ENCODE measurements at regions not wholly inside any gene's neighbourhood (a gene's known extent, or its start where the extent isn't known, plus 50 kb on each side); places are given as distances from the start of the nearest gene placed in this dataset.
"Not testable (repeated sequence)": the region's sequence is repeated elsewhere in the genome, so short reads cannot be mapped to it uniquely, and the experiment has no call there.

DNA sequence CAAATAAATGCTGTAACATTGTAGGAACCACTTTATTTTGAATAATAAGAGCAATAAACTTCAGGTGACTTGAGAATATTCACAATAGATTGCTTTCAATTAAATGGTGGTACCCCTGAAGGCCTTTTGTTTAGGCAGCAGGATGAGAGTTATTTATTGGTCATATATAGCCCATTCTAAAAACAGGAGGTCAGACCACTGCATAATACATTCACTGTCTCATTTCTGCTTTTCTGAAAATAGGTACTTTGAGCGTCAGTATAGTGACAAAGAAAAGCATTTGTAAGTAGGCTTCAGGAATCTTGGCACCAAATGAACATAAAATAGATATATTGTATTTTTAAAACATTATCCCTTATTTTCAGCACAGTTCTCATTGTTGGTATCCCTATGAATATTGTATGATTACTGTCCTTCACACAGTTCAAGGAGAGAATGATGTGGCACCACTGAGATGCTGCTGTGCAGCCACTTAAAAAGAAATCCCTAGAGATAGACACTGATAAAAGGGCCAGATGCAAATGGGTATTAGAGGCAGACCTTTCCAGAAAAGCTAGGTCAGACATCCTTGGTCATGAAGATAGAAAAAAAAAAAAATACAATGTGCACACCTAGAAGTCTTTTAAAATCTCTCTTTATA lies 381.8 kb upstream of the ST8SIA4 start:
- in situ Hi-C loops (cut with HindIII; ENCODE audit: low pct_unique_long_range_greater_than_20kb, low sequenced_read_pairs) = no loop called here
- no peak for DNase-seq (ENCODE audit: low read depth in 1 of 2, low spot score in 1 of 2)
- no peak for TF ChIP-seq JUND (IDR thresholded peaks at IDR 0.05; ENCODE audit: low read depth)

DNA sequence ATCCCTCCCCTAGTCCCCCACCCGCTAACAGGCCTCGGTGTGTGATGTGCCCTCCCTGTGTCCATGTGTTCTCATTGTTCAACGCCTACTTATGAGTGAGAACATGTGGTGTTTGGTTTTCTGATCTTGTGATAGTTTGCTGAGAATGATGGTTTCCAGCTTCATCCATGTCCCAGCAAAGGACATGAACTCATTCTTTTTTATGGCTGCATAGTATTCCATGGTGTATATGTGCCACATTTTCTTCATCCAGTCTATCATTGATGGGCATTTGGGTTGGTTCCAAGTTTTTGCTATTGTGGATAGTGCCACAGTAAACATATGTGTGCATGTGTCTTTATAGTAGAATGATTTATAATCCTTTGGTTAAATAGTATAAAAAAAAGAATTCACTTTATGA lies 380.9 kb upstream of the ST8SIA4 start:
- in situ Hi-C loops (cut with HindIII; ENCODE audit: low pct_unique_long_range_greater_than_20kb, low sequenced_read_pairs); DNase-seq (ENCODE audit: low read depth in 1 of 2, low spot score in 1 of 2): not testable (repeated sequence)

DNA sequence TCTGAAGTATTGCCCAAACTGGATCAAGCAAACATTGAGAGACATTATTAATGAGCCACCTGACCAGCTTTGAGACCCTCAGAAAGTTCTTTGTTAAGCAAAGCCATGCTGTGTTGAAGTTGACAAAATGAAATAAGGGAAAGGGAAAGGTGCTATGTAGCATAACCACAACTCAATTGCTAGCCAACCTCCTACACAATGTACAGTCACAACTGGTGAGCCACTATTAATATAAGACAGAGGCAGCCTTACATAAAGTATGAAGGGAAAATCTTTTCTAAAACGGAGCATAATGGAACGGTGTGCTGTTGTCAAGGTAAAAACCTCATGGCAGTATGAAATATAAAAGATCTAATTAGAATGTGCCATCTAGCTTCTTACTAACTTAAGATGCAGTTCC lies 375.8 kb upstream of the ST8SIA4 start:
- no peak for TF ChIP-seq JUND (IDR thresholded peaks at IDR 0.05; ENCODE audit: low read depth)
- in situ Hi-C loops (cut with HindIII; ENCODE audit: low pct_unique_long_range_greater_than_20kb, low sequenced_read_pairs) = no loop called here
- DNase-seq (ENCODE audit: low read depth in 1 of 2, low spot score in 1 of 2) = no peak

DNA sequence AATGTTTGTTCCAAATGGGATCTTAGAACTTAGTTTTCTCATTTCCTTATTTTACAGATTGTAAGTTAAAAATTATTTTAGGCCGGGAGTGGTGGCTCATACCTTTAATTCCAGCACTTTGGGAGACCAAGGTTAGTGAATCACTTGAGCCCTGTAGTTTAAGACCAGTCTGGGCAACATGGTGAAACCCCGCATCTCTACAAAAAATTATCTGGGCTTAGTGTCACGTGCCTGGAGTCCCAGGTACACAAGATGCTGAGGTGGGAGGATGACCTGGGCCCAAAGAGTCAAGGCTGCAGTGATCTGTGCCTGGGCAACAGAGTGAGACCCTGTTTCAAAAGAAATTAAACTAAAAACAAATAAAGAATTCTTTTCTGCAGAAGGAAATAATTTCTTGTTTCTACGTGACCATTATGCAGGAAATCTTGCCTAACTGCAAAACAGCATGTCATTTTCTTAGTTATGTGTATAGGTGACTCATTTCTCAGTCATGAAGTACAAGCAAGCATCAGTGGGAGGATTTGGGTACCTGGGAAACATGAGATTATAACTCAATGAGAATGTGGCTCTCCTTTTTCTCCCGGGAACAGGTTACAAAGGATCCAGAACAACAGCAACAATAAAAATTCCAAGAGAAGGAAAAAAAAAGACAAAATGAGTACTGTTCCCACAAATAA lies 375.1 kb upstream of the ST8SIA4 start:
- DNase-seq (ENCODE audit: low read depth in 1 of 2, low spot score in 1 of 2) = peak in 1 of 2 experiments; percentile 6
- in situ Hi-C loops (cut with HindIII; ENCODE audit: low pct_unique_long_range_greater_than_20kb, low sequenced_read_pairs) = no loop called here
- no peak for TF ChIP-seq JUND (IDR thresholded peaks at IDR 0.05; ENCODE audit: low read depth)

DNA sequence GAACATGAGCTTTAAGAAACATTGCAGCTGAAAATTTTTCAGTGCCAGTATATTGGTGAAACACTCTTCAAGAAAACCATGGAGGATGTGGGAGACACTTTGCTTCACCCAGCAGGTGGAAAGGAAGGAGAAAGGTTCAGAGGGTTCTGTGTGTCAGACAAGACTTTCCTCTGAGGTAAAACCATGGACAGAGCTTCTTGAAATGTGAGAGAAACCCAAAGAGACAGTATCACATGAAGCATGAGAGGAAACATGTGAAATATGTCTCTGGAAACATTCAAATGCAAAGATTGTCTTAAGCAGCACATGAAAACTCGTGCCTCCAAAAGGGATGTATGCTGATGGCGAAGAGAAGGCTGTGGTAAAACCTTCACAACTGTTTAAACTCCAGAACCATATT lies 368.9 kb upstream of the ST8SIA4 start:
- no peak for TF ChIP-seq JUND (IDR thresholded peaks at IDR 0.05; ENCODE audit: low read depth)
- in situ Hi-C loops (cut with HindIII; ENCODE audit: low pct_unique_long_range_greater_than_20kb, low sequenced_read_pairs) = no loop called here
- DNase-seq (ENCODE audit: low read depth in 1 of 2, low spot score in 1 of 2) = no peak

DNA sequence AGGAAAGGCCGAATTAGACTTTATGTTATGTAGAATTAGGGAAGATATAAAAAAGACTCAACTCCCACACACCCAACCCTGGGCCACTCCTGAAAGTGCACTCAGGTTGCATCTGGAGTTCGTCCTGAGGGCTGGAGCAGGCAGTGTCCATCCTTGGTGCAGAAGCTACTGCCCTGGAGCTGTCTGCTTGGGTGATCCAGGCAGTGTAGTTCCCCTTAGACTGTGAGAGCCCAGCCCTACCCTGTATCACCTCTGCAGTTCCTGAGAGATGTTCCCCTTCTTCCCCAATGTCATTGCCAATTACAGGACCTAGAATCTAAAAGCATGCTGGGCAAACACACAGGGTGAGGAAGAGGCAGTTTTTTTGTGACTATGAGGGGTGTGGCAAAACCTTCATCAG lies 368.3 kb upstream of the ST8SIA4 start:
- no peak for TF ChIP-seq JUND (IDR thresholded peaks at IDR 0.05; ENCODE audit: low read depth)
- no peak for DNase-seq (ENCODE audit: low read depth in 1 of 2, low spot score in 1 of 2)

DNA sequence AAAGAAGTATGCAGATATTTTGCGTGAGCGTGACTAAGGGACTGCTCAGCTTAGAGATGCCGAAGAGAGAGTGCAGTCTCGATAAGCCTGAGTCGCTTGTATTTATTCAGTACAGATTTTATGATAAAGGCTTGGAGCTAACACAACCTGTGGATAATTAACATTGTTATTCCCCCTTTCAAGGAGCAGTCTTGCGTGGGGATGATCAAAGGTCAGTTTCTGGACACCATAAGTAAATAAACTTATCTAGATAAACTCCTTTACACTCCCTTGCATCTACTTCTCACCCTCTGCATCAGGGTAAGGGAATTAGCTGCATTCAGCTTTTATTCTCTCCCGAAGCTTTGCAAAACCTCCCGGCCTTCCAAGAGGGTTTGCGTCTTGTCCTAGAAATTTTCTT lies 357.8 kb upstream of the ST8SIA4 start:
- DNase-seq (ENCODE audit: low read depth in 1 of 2, low spot score in 1 of 2) = no peak
- in situ Hi-C loops (cut with HindIII; ENCODE audit: low pct_unique_long_range_greater_than_20kb, low sequenced_read_pairs) = no loop called here
- no peak for TF ChIP-seq JUND (IDR thresholded peaks at IDR 0.05; ENCODE audit: low read depth)

More for the DNA sequence above, 368.3 kb upstream of the ST8SIA4 start:
- in situ Hi-C loops (cut with HindIII; ENCODE audit: low pct_unique_long_range_greater_than_20kb, low sequenced_read_pairs) = no loop called here

DNA sequence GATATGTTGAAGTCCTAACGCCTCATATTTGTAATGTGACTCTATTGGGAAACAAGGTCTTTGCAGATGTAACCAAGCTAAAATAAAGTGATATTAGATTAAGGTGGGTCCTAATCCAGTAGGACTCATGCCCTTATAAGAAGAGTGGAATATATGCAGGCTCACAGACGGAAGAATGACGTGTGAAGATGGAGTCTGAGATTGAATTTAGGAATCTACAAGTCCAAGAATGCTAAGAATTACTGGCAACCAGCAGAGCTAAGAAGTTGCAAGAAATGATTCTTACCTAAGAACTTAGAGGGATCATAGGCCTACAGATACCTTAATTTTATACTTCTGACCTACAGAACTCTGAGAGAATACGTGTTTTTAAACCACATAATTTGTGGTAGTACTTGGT lies 350.0 kb upstream of the ST8SIA4 start:
- DNase-seq (ENCODE audit: low read depth in 1 of 2, low spot score in 1 of 2) = no peak
- no peak for TF ChIP-seq JUND (IDR thresholded peaks at IDR 0.05; ENCODE audit: low read depth)
- in situ Hi-C loops (cut with HindIII; ENCODE audit: low pct_unique_long_range_greater_than_20kb, low sequenced_read_pairs) = no loop called here

DNA sequence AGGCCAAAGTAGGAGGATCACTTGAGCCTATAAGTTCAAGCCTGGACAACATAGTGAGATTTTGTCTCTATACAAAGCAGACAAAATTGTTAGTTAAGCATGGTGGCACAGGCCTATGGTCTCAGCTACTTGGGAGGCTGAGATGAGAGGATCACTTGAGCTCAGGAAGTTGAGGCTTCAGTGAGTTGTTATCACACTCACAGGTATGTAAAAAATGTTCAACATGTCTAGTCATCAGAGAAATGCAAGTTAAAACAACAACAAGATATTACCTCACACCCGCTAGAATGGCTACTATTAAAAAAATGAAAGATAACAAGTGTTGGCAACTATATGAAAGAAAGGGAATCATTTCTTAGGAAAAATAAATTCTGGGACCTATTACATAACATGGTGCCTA lies 341.5 kb upstream of the ST8SIA4 start:
- in situ Hi-C loops (cut with HindIII; ENCODE audit: low pct_unique_long_range_greater_than_20kb, low sequenced_read_pairs) = no loop called here
- TF ChIP-seq JUND (IDR thresholded peaks at IDR 0.05; ENCODE audit: low read depth) = no peak
- DNase-seq (ENCODE audit: low read depth in 1 of 2, low spot score in 1 of 2) = no peak

DNA sequence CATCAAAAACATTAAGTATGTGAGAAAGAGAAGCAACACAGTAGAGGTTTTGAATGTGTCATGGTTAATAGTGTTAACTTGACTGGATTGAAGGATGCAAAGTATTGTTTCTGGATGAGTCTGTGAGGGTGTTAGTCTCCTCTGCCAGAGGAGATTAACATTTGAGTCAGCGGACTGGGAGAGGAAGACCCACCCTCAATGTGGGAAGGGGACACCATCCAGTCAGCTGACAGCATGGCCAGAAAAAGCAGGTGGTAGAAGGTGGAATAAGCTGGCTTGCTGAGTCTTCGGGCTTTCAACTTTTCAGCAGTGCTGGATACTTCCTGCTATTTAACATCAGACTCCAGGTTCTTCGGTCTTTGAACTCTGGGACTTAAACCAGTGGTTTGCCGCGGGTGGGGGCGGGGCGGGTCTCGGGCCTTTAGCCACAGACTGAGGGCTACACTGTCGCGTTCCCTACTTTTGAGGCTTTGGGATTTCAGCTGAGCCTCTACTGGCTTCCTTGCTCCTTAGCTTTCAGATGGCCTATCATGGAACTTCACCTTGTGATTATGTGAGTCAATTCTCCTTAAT lies 309.9 kb upstream of the ST8SIA4 start:
- in situ Hi-C loops (cut with HindIII; ENCODE audit: low pct_unique_long_range_greater_than_20kb, low sequenced_read_pairs) = no loop called here
- no peak for DNase-seq (ENCODE audit: low read depth in 1 of 2, low spot score in 1 of 2)
- TF ChIP-seq JUND (IDR thresholded peaks at IDR 0.05; ENCODE audit: low read depth) = no peak

DNA sequence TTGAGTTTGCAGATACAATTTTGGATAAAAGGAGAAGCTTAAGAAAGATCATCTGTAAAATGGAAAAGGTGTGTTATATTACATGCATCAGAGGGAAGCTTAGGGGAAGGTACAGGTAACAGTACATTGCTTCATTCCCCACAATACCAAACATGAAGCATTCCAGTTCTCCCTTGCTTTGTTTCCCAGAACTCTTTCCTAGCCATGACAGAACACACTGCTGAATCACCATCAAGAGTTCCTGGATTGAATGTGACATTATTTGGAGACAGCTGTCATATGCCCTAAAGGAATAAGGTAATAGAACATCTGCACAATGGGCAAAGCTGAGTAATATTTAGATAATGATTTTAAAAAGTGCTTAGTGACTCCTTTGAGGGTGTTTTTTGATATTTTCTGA lies 303.5 kb upstream of the ST8SIA4 start:
- no peak for TF ChIP-seq JUND (IDR thresholded peaks at IDR 0.05; ENCODE audit: low read depth)
- in situ Hi-C loops (cut with HindIII; ENCODE audit: low pct_unique_long_range_greater_than_20kb, low sequenced_read_pairs) = no loop called here
- no peak for DNase-seq (ENCODE audit: low read depth in 1 of 2, low spot score in 1 of 2)

DNA sequence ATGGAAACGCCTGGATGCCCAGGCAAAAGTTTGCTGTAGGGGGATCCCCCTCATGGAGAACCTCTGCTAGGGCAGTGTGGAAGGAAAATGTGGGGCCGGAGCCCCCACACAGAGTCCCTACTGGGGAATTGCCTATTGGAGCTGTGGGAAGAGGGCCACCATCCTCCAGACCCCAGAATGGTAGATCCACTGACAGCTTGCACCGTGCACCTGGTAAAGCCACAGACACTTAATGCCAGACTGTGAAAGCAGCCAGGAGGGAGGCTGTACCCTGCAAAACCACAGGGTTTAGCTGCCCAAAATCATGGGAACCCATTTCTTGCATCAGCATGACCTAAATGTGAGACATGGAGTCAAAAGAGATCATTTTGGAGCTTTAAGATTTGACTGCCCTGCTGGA lies 302.0 kb upstream of the ST8SIA4 start:
- DNase-seq (ENCODE audit: low read depth in 1 of 2, low spot score in 1 of 2); in situ Hi-C loops (cut with HindIII; ENCODE audit: low pct_unique_long_range_greater_than_20kb, low sequenced_read_pairs): not testable (repeated sequence)

DNA sequence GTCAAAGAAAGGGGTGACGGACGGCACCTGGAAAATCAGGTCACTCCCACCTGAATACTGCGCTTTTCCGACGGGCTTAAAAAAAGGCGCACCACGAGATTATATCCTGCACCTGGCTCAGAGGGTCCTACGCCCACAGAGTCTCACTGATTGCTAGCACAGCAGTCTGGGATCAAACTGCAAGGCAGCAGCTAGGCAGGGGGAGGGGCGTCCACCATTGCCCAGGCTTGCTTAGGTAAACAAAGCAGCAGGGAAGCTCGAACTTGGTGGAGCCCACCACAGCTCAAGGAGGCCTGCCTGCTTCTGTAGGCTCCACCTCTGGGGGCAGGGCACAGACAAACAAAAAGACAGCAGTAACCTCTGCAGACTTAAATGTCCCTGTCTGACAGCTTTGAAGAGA lies 277.3 kb upstream of the ST8SIA4 start:
- in situ Hi-C loops (cut with HindIII; ENCODE audit: low pct_unique_long_range_greater_than_20kb, low sequenced_read_pairs) = not testable (repeated sequence)

DNA sequence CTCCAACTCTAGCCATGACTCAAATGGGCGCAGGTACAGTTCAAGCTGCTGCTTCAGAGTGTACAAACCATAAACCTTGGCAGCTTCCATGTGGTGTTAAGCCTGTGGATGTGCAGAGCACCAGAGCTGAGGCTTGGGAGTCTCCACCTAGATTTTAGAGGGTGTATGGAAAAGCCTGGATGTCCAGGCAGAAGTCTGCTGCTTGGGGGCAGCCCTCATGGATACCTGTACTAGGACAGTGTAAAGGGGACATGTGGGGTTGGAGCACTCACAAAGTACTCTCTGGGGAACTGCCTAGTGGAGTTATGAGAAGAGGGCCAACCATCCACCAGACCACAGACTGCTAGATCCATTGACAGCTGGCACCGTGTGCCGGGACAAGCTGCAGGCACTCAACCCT lies 273.5 kb upstream of the ST8SIA4 start:
- in situ Hi-C loops (cut with HindIII; ENCODE audit: low pct_unique_long_range_greater_than_20kb, low sequenced_read_pairs) = no loop called here
- no peak for TF ChIP-seq JUND (IDR thresholded peaks at IDR 0.05; ENCODE audit: low read depth)
- DNase-seq (ENCODE audit: low read depth in 1 of 2, low spot score in 1 of 2) = no peak

More for the DNA sequence above, 277.3 kb upstream of the ST8SIA4 start:
- not testable (repeated sequence) for DNase-seq (ENCODE audit: low read depth in 1 of 2, low spot score in 1 of 2)
